ENCODE measurements at regions not wholly inside any gene's neighbourhood (a gene's known extent, or its start where the extent isn't known, plus 50 kb on each side); places are given as distances from the start of the nearest gene placed in this dataset.

DNA sequence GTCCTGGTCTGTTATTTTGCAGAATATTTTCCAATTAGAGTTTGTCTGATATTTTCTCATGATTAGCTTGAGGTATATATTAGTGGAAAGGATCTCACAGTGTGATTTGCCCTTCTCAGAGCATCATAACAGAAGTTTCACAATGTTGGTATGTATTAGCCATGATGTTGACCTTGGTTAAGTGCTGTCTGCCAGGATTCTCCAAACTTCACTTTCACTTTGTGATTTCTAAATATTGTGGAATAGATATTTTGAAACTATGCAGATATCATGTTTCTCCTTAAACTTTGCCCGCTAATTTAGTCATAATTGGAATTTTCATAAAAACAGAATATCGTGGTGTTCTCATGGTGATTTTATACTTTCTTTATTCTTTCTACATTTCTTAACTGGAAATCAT is 98.0 kb upstream of the DEPDC1 start:
- TF ChIP-seq, protein P1, sequence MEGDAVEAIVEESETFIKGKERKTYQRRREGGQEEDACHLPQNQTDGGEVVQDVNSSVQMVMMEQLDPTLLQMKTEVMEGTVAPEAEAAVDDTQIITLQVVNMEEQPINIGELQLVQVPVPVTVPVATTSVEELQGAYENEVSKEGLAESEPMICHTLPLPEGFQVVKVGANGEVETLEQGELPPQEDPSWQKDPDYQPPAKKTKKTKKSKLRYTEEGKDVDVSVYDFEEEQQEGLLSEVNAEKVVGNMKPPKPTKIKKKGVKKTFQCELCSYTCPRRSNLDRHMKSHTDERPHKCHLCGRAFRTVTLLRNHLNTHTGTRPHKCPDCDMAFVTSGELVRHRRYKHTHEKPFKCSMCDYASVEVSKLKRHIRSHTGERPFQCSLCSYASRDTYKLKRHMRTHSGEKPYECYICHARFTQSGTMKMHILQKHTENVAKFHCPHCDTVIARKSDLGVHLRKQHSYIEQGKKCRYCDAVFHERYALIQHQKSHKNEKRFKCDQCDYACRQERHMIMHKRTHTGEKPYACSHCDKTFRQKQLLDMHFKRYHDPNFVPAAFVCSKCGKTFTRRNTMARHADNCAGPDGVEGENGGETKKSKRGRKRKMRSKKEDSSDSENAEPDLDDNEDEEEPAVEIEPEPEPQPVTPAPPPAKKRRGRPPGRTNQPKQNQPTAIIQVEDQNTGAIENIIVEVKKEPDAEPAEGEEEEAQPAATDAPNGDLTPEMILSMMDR (IDR thresholded peaks at IDR 0.05; ENCODE audit: low read length): no peak
- TF ChIP-seq EZH2 (optimal IDR thresholded peaks at IDR 0.05; ENCODE audit: low read depth, low read length): no peak

All from MM.1S (cell line).